ENCODE measurements at regions not wholly inside any gene's neighbourhood (a gene's known extent, or its start where the extent isn't known, plus 50 kb on each side); places are given as distances from the start of the nearest gene placed in this dataset.

DNA sequence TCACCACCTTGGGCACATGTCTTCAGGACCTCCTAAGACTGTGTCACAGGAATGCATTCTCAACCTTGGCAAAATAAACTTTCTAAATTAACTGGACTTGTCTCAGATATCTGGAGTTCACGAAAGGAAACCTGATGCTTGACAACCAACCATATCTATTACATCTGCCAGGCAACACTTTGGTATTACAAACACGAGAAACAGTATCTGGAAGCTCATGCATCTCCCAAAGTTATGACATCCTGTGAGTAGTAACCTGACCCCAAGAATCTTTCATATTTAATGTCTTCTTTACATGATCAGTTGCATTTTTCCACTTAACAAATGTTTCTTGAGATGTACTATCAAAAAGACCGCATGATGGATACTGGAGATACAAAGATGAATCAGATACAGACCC, 465.3 kb upstream of the AGTR1 start:
- no peaks in the 10 kb centered on the region for H3K36me3 ChIP-seq (ENCODE audit: control insufficient read depth, insufficient read depth, low read length)
- in situ Hi-C loops (cut with HindIII; ENCODE audit: low pct_unique_long_range_greater_than_20kb, low sequenced_read_pairs): no loop called here

DNA sequence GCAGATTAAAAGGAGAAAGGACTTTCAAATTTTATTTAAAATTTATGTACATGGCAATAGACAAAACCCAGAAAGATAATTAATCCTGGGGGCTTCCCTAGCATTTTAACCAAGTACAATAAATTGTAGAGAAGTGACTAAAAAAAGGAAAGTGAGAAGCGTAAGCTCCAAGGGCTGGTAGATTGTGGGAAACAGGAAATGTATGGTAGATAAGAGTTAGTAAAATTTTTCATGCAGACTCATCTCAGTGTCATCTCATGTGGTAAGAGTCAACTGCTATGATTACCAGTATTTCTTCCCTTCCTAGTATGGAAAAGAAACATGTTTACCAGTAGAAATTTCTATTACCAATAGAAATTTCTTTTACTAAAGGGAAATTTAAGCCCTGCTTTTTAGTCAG, 464.3 kb upstream of the AGTR1 start:
- in situ Hi-C loops (cut with HindIII; ENCODE audit: low pct_unique_long_range_greater_than_20kb, low sequenced_read_pairs): no loop called here
- TF ChIP-seq, protein P1, sequence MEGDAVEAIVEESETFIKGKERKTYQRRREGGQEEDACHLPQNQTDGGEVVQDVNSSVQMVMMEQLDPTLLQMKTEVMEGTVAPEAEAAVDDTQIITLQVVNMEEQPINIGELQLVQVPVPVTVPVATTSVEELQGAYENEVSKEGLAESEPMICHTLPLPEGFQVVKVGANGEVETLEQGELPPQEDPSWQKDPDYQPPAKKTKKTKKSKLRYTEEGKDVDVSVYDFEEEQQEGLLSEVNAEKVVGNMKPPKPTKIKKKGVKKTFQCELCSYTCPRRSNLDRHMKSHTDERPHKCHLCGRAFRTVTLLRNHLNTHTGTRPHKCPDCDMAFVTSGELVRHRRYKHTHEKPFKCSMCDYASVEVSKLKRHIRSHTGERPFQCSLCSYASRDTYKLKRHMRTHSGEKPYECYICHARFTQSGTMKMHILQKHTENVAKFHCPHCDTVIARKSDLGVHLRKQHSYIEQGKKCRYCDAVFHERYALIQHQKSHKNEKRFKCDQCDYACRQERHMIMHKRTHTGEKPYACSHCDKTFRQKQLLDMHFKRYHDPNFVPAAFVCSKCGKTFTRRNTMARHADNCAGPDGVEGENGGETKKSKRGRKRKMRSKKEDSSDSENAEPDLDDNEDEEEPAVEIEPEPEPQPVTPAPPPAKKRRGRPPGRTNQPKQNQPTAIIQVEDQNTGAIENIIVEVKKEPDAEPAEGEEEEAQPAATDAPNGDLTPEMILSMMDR (IDR thresholded peaks at IDR 0.05): no peak
- no peak for TF ChIP-seq POLR2AphosphoS5 (IDR thresholded peaks at IDR 0.05; ENCODE audit: low read depth, low read length)
- no peak for TF ChIP-seq TCF7L2 (IDR thresholded peaks at IDR 0.05; ENCODE audit: low read depth, low read length)
- TF ChIP-seq SIN3A (IDR thresholded peaks at IDR 0.05; ENCODE audit: borderline replicate concordance, insufficient read depth, low read depth, low read length): no peak
- TF ChIP-seq, protein P2, sequence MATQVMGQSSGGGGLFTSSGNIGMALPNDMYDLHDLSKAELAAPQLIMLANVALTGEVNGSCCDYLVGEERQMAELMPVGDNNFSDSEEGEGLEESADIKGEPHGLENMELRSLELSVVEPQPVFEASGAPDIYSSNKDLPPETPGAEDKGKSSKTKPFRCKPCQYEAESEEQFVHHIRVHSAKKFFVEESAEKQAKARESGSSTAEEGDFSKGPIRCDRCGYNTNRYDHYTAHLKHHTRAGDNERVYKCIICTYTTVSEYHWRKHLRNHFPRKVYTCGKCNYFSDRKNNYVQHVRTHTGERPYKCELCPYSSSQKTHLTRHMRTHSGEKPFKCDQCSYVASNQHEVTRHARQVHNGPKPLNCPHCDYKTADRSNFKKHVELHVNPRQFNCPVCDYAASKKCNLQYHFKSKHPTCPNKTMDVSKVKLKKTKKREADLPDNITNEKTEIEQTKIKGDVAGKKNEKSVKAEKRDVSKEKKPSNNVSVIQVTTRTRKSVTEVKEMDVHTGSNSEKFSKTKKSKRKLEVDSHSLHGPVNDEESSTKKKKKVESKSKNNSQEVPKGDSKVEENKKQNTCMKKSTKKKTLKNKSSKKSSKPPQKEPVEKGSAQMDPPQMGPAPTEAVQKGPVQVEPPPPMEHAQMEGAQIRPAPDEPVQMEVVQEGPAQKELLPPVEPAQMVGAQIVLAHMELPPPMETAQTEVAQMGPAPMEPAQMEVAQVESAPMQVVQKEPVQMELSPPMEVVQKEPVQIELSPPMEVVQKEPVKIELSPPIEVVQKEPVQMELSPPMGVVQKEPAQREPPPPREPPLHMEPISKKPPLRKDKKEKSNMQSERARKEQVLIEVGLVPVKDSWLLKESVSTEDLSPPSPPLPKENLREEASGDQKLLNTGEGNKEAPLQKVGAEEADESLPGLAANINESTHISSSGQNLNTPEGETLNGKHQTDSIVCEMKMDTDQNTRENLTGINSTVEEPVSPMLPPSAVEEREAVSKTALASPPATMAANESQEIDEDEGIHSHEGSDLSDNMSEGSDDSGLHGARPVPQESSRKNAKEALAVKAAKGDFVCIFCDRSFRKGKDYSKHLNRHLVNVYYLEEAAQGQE (IDR thresholded peaks at IDR 0.05; ENCODE audit: insufficient read depth in 1 of 2, low read depth in 2 of 2, low read length in 1 of 2): no peak
- H3K4me3 ChIP-seq (ENCODE audit: low read depth in 2 of 2, low read length in 2 of 2): no peak overlapping the region
- H3K36me3 ChIP-seq (ENCODE audit: control insufficient read depth, insufficient read depth, low read length): no peaks in the 10 kb centered on the region
- H3K27me3 ChIP-seq (ENCODE audit: control insufficient read depth, insufficient read depth, low read length): no peaks in the 10 kb centered on the region
- H3K27ac ChIP-seq (ENCODE audit: low read length): no peak overlapping the region
- DNase-seq (ENCODE audit: low read depth, low spot score): no peak
- intact Hi-C loops (cut with micrococcal nuclease; ENCODE audit: unreplicated experiment): no loop called here
- no peaks in the 10 kb centered on the region for H3K4me1 ChIP-seq (ENCODE audit: control insufficient read depth, insufficient read depth, low read length)
- CTCF ChIA-PET: no interaction called here
- BruUV-seq (replicated peaks): no TSS peak
- H3K9me3 ChIP-seq (ENCODE audit: control insufficient read depth, insufficient read depth, low read depth, low read length): no peaks in the 10 kb centered on the region
- ATAC-seq: no peak
- POLR2A ChIA-PET: no interaction called here

More for the DNA sequence above, 465.3 kb upstream of the AGTR1 start:
- intact Hi-C loops (cut with micrococcal nuclease; ENCODE audit: unreplicated experiment): no loop called here
- ATAC-seq (no peak), DNase-seq (ENCODE audit: low read depth, low spot score) (no peak)
- no peaks in the 10 kb centered on the region for H3K27me3 ChIP-seq (ENCODE audit: control insufficient read depth, insufficient read depth, low read length)
- H3K27ac ChIP-seq (ENCODE audit: low read length): no peak overlapping the region
- no TSS peak for BruUV-seq (replicated peaks)
- no peak overlapping the region for H3K4me3 ChIP-seq (ENCODE audit: low read depth in 2 of 2, low read length in 2 of 2)
- H3K4me1 ChIP-seq (ENCODE audit: control insufficient read depth, insufficient read depth, low read length): no peaks in the 10 kb centered on the region
- ChIA-PET POLR2A (no interaction called here), CTCF (interaction anchor here (0.8 kb wide), 1 partner anchor 52 kb away, joined by 5 read pairs; no protein-coding TSS in a partner anchor)
- H3K9me3 ChIP-seq (ENCODE audit: control insufficient read depth, insufficient read depth, low read depth, low read length): no peaks in the 10 kb centered on the region
- TF ChIP-seq, protein P1 (IDR thresholded peaks at IDR 0.05): no peak
- TF ChIP-seq TCF7L2 (IDR thresholded peaks at IDR 0.05; ENCODE audit: low read depth, low read length) (no peak), SIN3A (IDR thresholded peaks at IDR 0.05; ENCODE audit: borderline replicate concordance, insufficient read depth, low read depth, low read length) (no peak), POLR2AphosphoS5 (IDR thresholded peaks at IDR 0.05; ENCODE audit: low read depth, low read length) (no peak)
- TF ChIP-seq, protein P2 (IDR thresholded peaks at IDR 0.05; ENCODE audit: insufficient read depth in 1 of 2, low read depth in 2 of 2, low read length in 1 of 2): no peak

Data from Panc1 (cell line).